HUES48 (cell line): ENCODE measurements at regions not wholly inside any gene's neighbourhood (a gene's known extent, or its start where the extent isn't known, plus 50 kb on each side); places are given as distances from the start of the nearest gene placed in this dataset.

ENCODE experiments used
- H3K27ac ChIP-seq: one replicate; pipeline ENCODE4 v1.7.0; 2013; ENCODE audit warnings: low read depth, low read length, inconsistent platforms
- H3K27me3 ChIP-seq: 2 replicates; pipeline ENCODE4 v1.6.1; 2013; ENCODE audit warnings: mild to moderate bottlenecking, low read length; ENCODE audit not compliant: control insufficient read depth, insufficient read depth
- H3K36me3 ChIP-seq: 2 replicates; pipeline ENCODE4 v1.6.1; 2013; ENCODE audit warnings: low read length; ENCODE audit not compliant: control insufficient read depth, insufficient read depth
- H3K4me1 ChIP-seq: 2 replicates; pipeline ENCODE4 v1.6.1; 2013; ENCODE audit warnings: mild to moderate bottlenecking, low read length; ENCODE audit not compliant: control insufficient read depth, insufficient read depth
- H3K4me3 ChIP-seq: 2 replicates; pipeline ENCODE4 v1.5.1; 2013; ENCODE audit warnings: mild to moderate bottlenecking, low read depth, low read length
- H3K9ac ChIP-seq: 2 replicates; pipeline ENCODE4 v1.6.1; 2013; ENCODE audit warnings: mild to moderate bottlenecking, low read depth, low read length, moderate library complexity
- H3K9me3 ChIP-seq: 2 replicates; pipeline ENCODE4 v1.6.1; 2013; ENCODE audit warnings: low read length; ENCODE audit not compliant: control insufficient read depth, insufficient read depth

GRCh38 chr2:56508662-56509061 is 324.9 kb downstream of the CCDC85A start:
- Histone ChIP-seq H3K9me3 (no peaks in the 10 kb centered on the region), H3K27me3 (no peaks in the 10 kb centered on the region), H3K4me1 (no peaks in the 10 kb centered on the region), H3K9ac (no peak overlapping the region), H3K36me3 (no peaks in the 10 kb centered on the region), H3K27ac (no peak overlapping the region), H3K4me3 (no peak overlapping the region)

GRCh38 chr2:56510610-56511009 is 326.8 kb downstream of the CCDC85A start:
- Histone ChIP-seq H3K9ac (no peak overlapping the region), H3K4me3 (no peak overlapping the region), H3K9me3 (no peaks in the 10 kb centered on the region), H3K27ac (no peak overlapping the region), H3K36me3 (no peaks in the 10 kb centered on the region), H3K27me3 (no peaks in the 10 kb centered on the region), H3K4me1 (no peaks in the 10 kb centered on the region)

GRCh38 chr2:56515399-56515798 is 331.6 kb downstream of the CCDC85A start:
- Histone ChIP-seq H3K36me3 (no peaks in the 10 kb centered on the region), H3K27me3 (no peaks in the 10 kb centered on the region), H3K4me1 (no peaks in the 10 kb centered on the region), H3K4me3 (no peak overlapping the region), H3K9ac (no peak overlapping the region), H3K9me3 (no peaks in the 10 kb centered on the region), H3K27ac (no peak overlapping the region)

GRCh38 chr2:56519806-56520205 is 336.0 kb downstream of the CCDC85A start:
- Histone ChIP-seq H3K4me1 (no peaks in the 10 kb centered on the region), H3K36me3 (no peaks in the 10 kb centered on the region), H3K9me3 (no peaks in the 10 kb centered on the region), H3K27me3 (no peaks in the 10 kb centered on the region), H3K9ac (no peak overlapping the region), H3K4me3 (no peak overlapping the region), H3K27ac (no peak overlapping the region)

- H3K4me3 ChIP-seq, result no peak overlapping the region
- H3K9me3 ChIP-seq, result no peaks in the 10 kb centered on the region
- no peaks in the 10 kb centered on the region for H3K4me1 ChIP-seq
- no peak overlapping the region for H3K27ac ChIP-seq
- H3K9ac ChIP-seq, result no peak overlapping the region
- no peaks in the 10 kb centered on the region for H3K27me3 ChIP-seq
- no peaks in the 10 kb centered on the region for H3K36me3 ChIP-seq
Measured at GRCh38 chr2:56522605-56523089, 338.9 kb downstream of the CCDC85A start.

GRCh38 chr2:56523816-56524215 is 340.0 kb downstream of the CCDC85A start:
- Histone ChIP-seq H3K27ac (no peak overlapping the region), H3K36me3 (no peaks in the 10 kb centered on the region), H3K9ac (no peak overlapping the region), H3K9me3 (no peaks in the 10 kb centered on the region), H3K4me3 (no peak overlapping the region), H3K4me1 (no peaks in the 10 kb centered on the region), H3K27me3 (no peaks in the 10 kb centered on the region)

GRCh38 chr2:56531668-56532420 is 348.1 kb downstream of the CCDC85A start:
- H3K36me3 ChIP-seq, result no peaks in the 10 kb centered on the region
- no peaks in the 10 kb centered on the region for H3K9me3 ChIP-seq
- H3K9ac ChIP-seq, result no peak overlapping the region
- H3K27ac ChIP-seq, result no peak overlapping the region
- no peaks in the 10 kb centered on the region for H3K27me3 ChIP-seq
- 0 out of 2 replicates have a peak, but pooled peaks cover 4% of the 10 kb centered on the region for H3K4me1 ChIP-seq
- H3K4me3 ChIP-seq, result no peak overlapping the region

- H3K36me3 ChIP-seq, result no peaks in the 10 kb centered on the region
- H3K27me3 ChIP-seq, result no peaks in the 10 kb centered on the region
- H3K4me1 ChIP-seq, result 0 out of 2 replicates have a peak, but pooled peaks cover 4% of the 10 kb centered on the region
- no peaks in the 10 kb centered on the region for H3K9me3 ChIP-seq
- H3K27ac ChIP-seq, result no peak overlapping the region
- no peak overlapping the region for H3K4me3 ChIP-seq
- no peak overlapping the region for H3K9ac ChIP-seq
Measured at GRCh38 chr2:56534321-56534720, 350.5 kb downstream of the CCDC85A start.

- no peaks in the 10 kb centered on the region for H3K36me3 ChIP-seq
- no peak overlapping the region for H3K4me3 ChIP-seq
- no peaks in the 10 kb centered on the region for H3K9me3 ChIP-seq
- no peaks in the 10 kb centered on the region for H3K27me3 ChIP-seq
- no peak overlapping the region for H3K27ac ChIP-seq
- 0 out of 2 replicates have a peak, but pooled peaks cover 4% of the 10 kb centered on the region for H3K4me1 ChIP-seq
- H3K9ac ChIP-seq, result no peak overlapping the region
Measured at GRCh38 chr2:56537756-56538155, 354.0 kb downstream of the CCDC85A start.

- Histone ChIP-seq H3K9ac (no peak overlapping the region), H3K4me3 (no peak overlapping the region), H3K27me3 (no peaks in the 10 kb centered on the region), H3K9me3 (no peaks in the 10 kb centered on the region), H3K36me3 (no peaks in the 10 kb centered on the region), H3K27ac (no peak overlapping the region), H3K4me1 (no peaks in the 10 kb centered on the region)
Measured at GRCh38 chr2:56539618-56540017, 355.8 kb downstream of the CCDC85A start.

GRCh38 chr2:56540467-56540866 is 356.7 kb downstream of the CCDC85A start:
- no peak overlapping the region for H3K4me3 ChIP-seq
- H3K9me3 ChIP-seq, result no peaks in the 10 kb centered on the region
- no peaks in the 10 kb centered on the region for H3K36me3 ChIP-seq
- H3K27me3 ChIP-seq, result no peaks in the 10 kb centered on the region
- no peak overlapping the region for H3K9ac ChIP-seq
- no peak overlapping the region for H3K27ac ChIP-seq
- H3K4me1 ChIP-seq, result no peaks in the 10 kb centered on the region
